ENCODE measurements at regions not wholly inside any gene's neighbourhood (a gene's known extent, or its start where the extent isn't known, plus 50 kb on each side); places are given as distances from the start of the nearest gene placed in this dataset.

- H3K27ac Mint-ChIP-seq, result no peak overlapping the region
- H3K9me3 ChIP-seq (ENCODE audit: control insufficient read depth in 2 of 2, low read length in 2 of 2), result no peaks in the 10 kb centered on the region
- no peaks in the 10 kb centered on the region for H3K36me3 ChIP-seq (ENCODE audit: control insufficient read depth, insufficient read depth, low read length)
- no peaks in the 10 kb centered on the region for H3K36me3 Mint-ChIP-seq
- no peak overlapping the region for H3K4me3 Mint-ChIP-seq
- H3K27me3 Mint-ChIP-seq, result peaks cover 31% of the 10 kb centered on the region
- ATAC-seq (ENCODE audit: low read depth in 2 of 2), result no peak
- no peak overlapping the region for H3K4me3 ChIP-seq (ENCODE audit: low read depth, low read length)
- H3K4me1 ChIP-seq (ENCODE audit: control insufficient read depth, insufficient read depth, low read length, poor library complexity, severe bottlenecking), result no peaks in the 10 kb centered on the region
- no peak for DNase-seq
- H3K9me3 Mint-ChIP-seq, result peaks cover 0 to 2% (median 0%) of the 10 kb centered on the region in 7 donors
- H3K27me3 ChIP-seq (ENCODE audit: control insufficient read depth, insufficient read depth, low read length), result peaks cover 10% of the 10 kb centered on the region
- peaks cover 0 to 9% (median 4%) of the 10 kb centered on the region in 4 donors for H3K4me1 Mint-ChIP-seq
- no peak overlapping the region for H3K27ac ChIP-seq (ENCODE audit: insufficient read depth, low read length, poor library complexity, severe bottlenecking)
Measured at GRCh38 chr2:196427986-196428634, 211.4 kb upstream of the CCDC150 start.

GRCh38 chr2:196431076-196431475 is 208.4 kb upstream of the CCDC150 start:
- Mint-ChIP-seq H3K4me3 (no peak overlapping the region), H3K27ac (no peak overlapping the region), H3K27me3 (peaks cover 37% of the 10 kb centered on the region), H3K4me1 (peaks cover 0 to 9% (median 4%) of the 10 kb centered on the region in 4 donors), H3K9me3 (no peaks in the 10 kb centered on the region), H3K36me3 (no peaks in the 10 kb centered on the region)
- no peak for ATAC-seq (ENCODE audit: low read depth in 2 of 2)
- no peak for DNase-seq
- Histone ChIP-seq H3K4me3 (ENCODE audit: low read depth, low read length) (no peak overlapping the region), H3K4me1 (ENCODE audit: control insufficient read depth, insufficient read depth, low read length, poor library complexity, severe bottlenecking) (no peaks in the 10 kb centered on the region), H3K9me3 (ENCODE audit: control insufficient read depth in 2 of 2, low read length in 2 of 2) (no peaks in the 10 kb centered on the region), H3K27ac (ENCODE audit: insufficient read depth, low read length, poor library complexity, severe bottlenecking) (no peak overlapping the region), H3K36me3 (ENCODE audit: control insufficient read depth, insufficient read depth, low read length) (no peaks in the 10 kb centered on the region), H3K27me3 (ENCODE audit: control insufficient read depth, insufficient read depth, low read length) (peaks cover 11% of the 10 kb centered on the region)

GRCh38 chr2:196431957-196432356 is 207.6 kb upstream of the CCDC150 start:
- DNase-seq (peak in 1 of 3 donors; percentile 10), ATAC-seq (ENCODE audit: low read depth in 2 of 2) (no peak)
- Histone ChIP-seq H3K27ac (ENCODE audit: insufficient read depth, low read length, poor library complexity, severe bottlenecking) (no peak overlapping the region), H3K36me3 (ENCODE audit: control insufficient read depth, insufficient read depth, low read length) (no peaks in the 10 kb centered on the region), H3K9me3 (ENCODE audit: control insufficient read depth in 2 of 2, low read length in 2 of 2) (no peaks in the 10 kb centered on the region), H3K4me1 (ENCODE audit: control insufficient read depth, insufficient read depth, low read length, poor library complexity, severe bottlenecking) (no peaks in the 10 kb centered on the region), H3K27me3 (ENCODE audit: control insufficient read depth, insufficient read depth, low read length) (peaks cover 10% of the 10 kb centered on the region), H3K4me3 (ENCODE audit: low read depth, low read length) (no peak overlapping the region)
- H3K27ac Mint-ChIP-seq, result no peak overlapping the region
- H3K9me3 Mint-ChIP-seq, result no peaks in the 10 kb centered on the region
- peaks cover 0 to 9% (median 4%) of the 10 kb centered on the region in 4 donors for H3K4me1 Mint-ChIP-seq
- H3K36me3 Mint-ChIP-seq, result no peaks in the 10 kb centered on the region
- peaks cover 42% of the 10 kb centered on the region for H3K27me3 Mint-ChIP-seq
- H3K4me3 Mint-ChIP-seq, result no peak overlapping the region

GRCh38 chr2:196433116-196433515 is 206.4 kb upstream of the CCDC150 start:
- Histone ChIP-seq H3K4me1 (ENCODE audit: control insufficient read depth, insufficient read depth, low read length, poor library complexity, severe bottlenecking) (no peaks in the 10 kb centered on the region), H3K4me3 (ENCODE audit: low read depth, low read length) (no peak overlapping the region), H3K27me3 (ENCODE audit: control insufficient read depth, insufficient read depth, low read length) (peaks cover 10% of the 10 kb centered on the region), H3K36me3 (ENCODE audit: control insufficient read depth, insufficient read depth, low read length) (no peaks in the 10 kb centered on the region), H3K9me3 (ENCODE audit: control insufficient read depth in 2 of 2, low read length in 2 of 2) (no peaks in the 10 kb centered on the region), H3K27ac (ENCODE audit: insufficient read depth, low read length, poor library complexity, severe bottlenecking) (no peak overlapping the region)
- Mint-ChIP-seq H3K9me3 (no peaks in the 10 kb centered on the region), H3K4me1 (peaks cover 0 to 8% (median 3%) of the 10 kb centered on the region in 4 donors), H3K36me3 (no peaks in the 10 kb centered on the region), H3K4me3 (no peak overlapping the region), H3K27ac (no peak overlapping the region), H3K27me3 (peaks cover 47% of the 10 kb centered on the region)
- DNase-seq, result no peak
- ATAC-seq (ENCODE audit: low read depth in 2 of 2), result no peak

- no peak overlapping the region for H3K27ac ChIP-seq (ENCODE audit: insufficient read depth, low read length, poor library complexity, severe bottlenecking)
- H3K36me3 Mint-ChIP-seq, result no peaks in the 10 kb centered on the region
- no peaks in the 10 kb centered on the region for H3K36me3 ChIP-seq (ENCODE audit: control insufficient read depth, insufficient read depth, low read length)
- no peaks in the 10 kb centered on the region for H3K9me3 ChIP-seq (ENCODE audit: control insufficient read depth in 2 of 2, low read length in 2 of 2)
- no peak overlapping the region for H3K4me3 ChIP-seq (ENCODE audit: low read depth, low read length)
- no peak for ATAC-seq (ENCODE audit: low read depth in 2 of 2)
- no peak overlapping the region for H3K27ac Mint-ChIP-seq
- no peaks in the 10 kb centered on the region for H3K9me3 Mint-ChIP-seq
- H3K4me1 Mint-ChIP-seq, result no peaks in the 10 kb centered on the region
- H3K4me1 ChIP-seq (ENCODE audit: control insufficient read depth, insufficient read depth, low read length, poor library complexity, severe bottlenecking), result no peaks in the 10 kb centered on the region
- H3K27me3 Mint-ChIP-seq, result peaks cover 38% of the 10 kb centered on the region
- H3K27me3 ChIP-seq (ENCODE audit: control insufficient read depth, insufficient read depth, low read length), result peaks cover 13% of the 10 kb centered on the region
- no peak for DNase-seq
- no peak overlapping the region for H3K4me3 Mint-ChIP-seq
Measured at GRCh38 chr2:196434217-196434616, 205.3 kb upstream of the CCDC150 start.

GRCh38 chr2:196435189-196435588 is 204.3 kb upstream of the CCDC150 start:
- no peaks in the 10 kb centered on the region for H3K36me3 Mint-ChIP-seq
- H3K27me3 Mint-ChIP-seq, result peaks cover 41% of the 10 kb centered on the region
- no peaks in the 10 kb centered on the region for H3K36me3 ChIP-seq (ENCODE audit: control insufficient read depth, insufficient read depth, low read length)
- no peaks in the 10 kb centered on the region for H3K9me3 ChIP-seq (ENCODE audit: control insufficient read depth in 2 of 2, low read length in 2 of 2)
- no peaks in the 10 kb centered on the region for H3K9me3 Mint-ChIP-seq
- ATAC-seq (ENCODE audit: low read depth in 2 of 2), result no peak
- no peak for DNase-seq
- H3K4me1 ChIP-seq (ENCODE audit: control insufficient read depth, insufficient read depth, low read length, poor library complexity, severe bottlenecking), result no peaks in the 10 kb centered on the region
- H3K27ac Mint-ChIP-seq, result no peak overlapping the region
- H3K27me3 ChIP-seq (ENCODE audit: control insufficient read depth, insufficient read depth, low read length), result peaks cover 8% of the 10 kb centered on the region
- no peak overlapping the region for H3K27ac ChIP-seq (ENCODE audit: insufficient read depth, low read length, poor library complexity, severe bottlenecking)
- H3K4me3 ChIP-seq (ENCODE audit: low read depth, low read length), result no peak overlapping the region
- no peak overlapping the region for H3K4me3 Mint-ChIP-seq
- H3K4me1 Mint-ChIP-seq, result no peaks in the 10 kb centered on the region

- Mint-ChIP-seq H3K4me3 (peak overlapping the region in 1 of 4 donors; percentile 21), H3K36me3 (no peaks in the 10 kb centered on the region), H3K4me1 (no peaks in the 10 kb centered on the region), H3K9me3 (no peaks in the 10 kb centered on the region), H3K27ac (peak overlapping the region in 1 of 3 donors; percentile 2), H3K27me3 (peaks cover 41% of the 10 kb centered on the region)
- Histone ChIP-seq H3K27me3 (ENCODE audit: control insufficient read depth, insufficient read depth, low read length) (peaks cover 8% of the 10 kb centered on the region), H3K27ac (ENCODE audit: insufficient read depth, low read length, poor library complexity, severe bottlenecking) (no peak overlapping the region), H3K9me3 (ENCODE audit: control insufficient read depth in 2 of 2, low read length in 2 of 2) (no peaks in the 10 kb centered on the region), H3K4me3 (ENCODE audit: low read depth, low read length) (no peak overlapping the region), H3K4me1 (ENCODE audit: control insufficient read depth, insufficient read depth, low read length, poor library complexity, severe bottlenecking) (no peaks in the 10 kb centered on the region), H3K36me3 (ENCODE audit: control insufficient read depth, insufficient read depth, low read length) (no peaks in the 10 kb centered on the region)
- DNase-seq, result no peak
- ATAC-seq (ENCODE audit: low read depth in 2 of 2), result no peak
Measured at GRCh38 chr2:196437626-196438025, 201.9 kb upstream of the CCDC150 start.

GRCh38 chr2:196439760-196440159 is 199.8 kb upstream of the CCDC150 start:
- ATAC-seq (ENCODE audit: low read depth in 2 of 2), result no peak
- no peaks in the 10 kb centered on the region for H3K4me1 Mint-ChIP-seq

More at GRCh38 chr2:196439760-196440159, 199.8 kb upstream of the CCDC150 start:
- Mint-ChIP-seq H3K27ac (no peak overlapping the region), H3K36me3 (no peaks in the 10 kb centered on the region), H3K27me3 (peaks cover 38% of the 10 kb centered on the region), H3K4me3 (no peak overlapping the region), H3K9me3 (peaks cover 0 to 1% (median 0%) of the 10 kb centered on the region in 7 donors)
- H3K9me3 ChIP-seq (ENCODE audit: control insufficient read depth in 2 of 2, low read length in 2 of 2), result no peaks in the 10 kb centered on the region
- H3K27ac ChIP-seq (ENCODE audit: insufficient read depth, low read length, poor library complexity, severe bottlenecking), result no peak overlapping the region
- H3K4me3 ChIP-seq (ENCODE audit: low read depth, low read length), result no peak overlapping the region
- H3K36me3 ChIP-seq (ENCODE audit: control insufficient read depth, insufficient read depth, low read length), result no peaks in the 10 kb centered on the region
- no peaks in the 10 kb centered on the region for H3K4me1 ChIP-seq (ENCODE audit: control insufficient read depth, insufficient read depth, low read length, poor library complexity, severe bottlenecking)
- peaks cover 12% of the 10 kb centered on the region for H3K27me3 ChIP-seq (ENCODE audit: control insufficient read depth, insufficient read depth, low read length)
- no peak for DNase-seq
